ENCODE measurements at regions not wholly inside any gene's neighbourhood (a gene's known extent, or its start where the extent isn't known, plus 50 kb on each side); places are given as distances from the start of the nearest gene placed in this dataset.

DNA sequence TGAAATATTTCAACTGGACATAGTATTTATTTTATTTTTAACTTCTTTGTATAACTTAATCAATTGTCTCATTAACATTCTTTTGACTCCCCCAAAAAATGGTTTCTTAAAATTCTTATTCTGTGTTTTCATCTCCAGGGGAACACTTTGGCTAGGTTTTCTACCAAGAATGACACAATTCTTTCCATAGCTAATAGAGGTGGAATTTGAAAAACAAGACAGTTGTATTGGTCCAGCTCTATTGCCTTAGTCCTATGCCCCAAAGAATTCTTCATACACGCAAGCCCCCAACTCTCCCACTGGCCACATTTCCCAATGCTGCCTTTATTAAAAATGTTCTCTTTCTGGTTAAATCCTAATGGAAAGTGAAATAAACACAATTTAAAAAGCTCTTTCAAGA, 104.7 kb upstream of the PKDCC start:
- no peak for DNase-seq

DNA sequence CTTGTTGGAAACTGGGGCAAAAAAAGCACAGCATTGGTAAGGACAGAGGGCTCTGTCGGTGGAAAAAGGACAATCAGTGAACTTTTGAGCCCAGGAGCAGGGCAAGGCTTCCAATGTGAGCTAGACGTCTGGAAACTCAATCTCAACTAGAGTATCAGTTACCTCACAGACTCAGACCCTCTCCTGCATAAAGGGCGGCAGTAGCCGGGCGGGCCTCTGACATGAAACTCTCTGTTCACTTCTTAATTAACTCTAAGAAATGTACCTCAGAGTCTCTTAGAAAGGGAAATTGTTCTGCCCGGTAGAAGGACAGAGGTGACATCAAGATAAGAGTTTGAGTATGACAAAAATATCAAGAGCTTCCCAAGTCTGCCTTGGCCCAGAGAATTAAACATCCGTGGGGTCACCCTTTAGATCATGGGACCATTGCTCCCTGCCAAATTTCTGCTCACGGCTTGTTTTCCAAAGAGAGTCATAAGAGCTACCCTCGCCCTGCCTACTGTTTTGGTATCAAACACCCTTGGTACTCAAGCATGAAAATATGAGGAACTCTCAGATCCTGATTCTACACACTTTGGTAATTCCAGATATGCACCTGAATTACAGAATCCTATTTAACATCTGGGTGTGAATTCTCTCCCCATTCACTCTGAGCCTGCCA, 103.5 kb upstream of the PKDCC start:
- DNase-seq, result no peak

GRCh38 chr2:41947701-41948396, 100.0 kb upstream of the PKDCC start:
- no peak for DNase-seq

DNA sequence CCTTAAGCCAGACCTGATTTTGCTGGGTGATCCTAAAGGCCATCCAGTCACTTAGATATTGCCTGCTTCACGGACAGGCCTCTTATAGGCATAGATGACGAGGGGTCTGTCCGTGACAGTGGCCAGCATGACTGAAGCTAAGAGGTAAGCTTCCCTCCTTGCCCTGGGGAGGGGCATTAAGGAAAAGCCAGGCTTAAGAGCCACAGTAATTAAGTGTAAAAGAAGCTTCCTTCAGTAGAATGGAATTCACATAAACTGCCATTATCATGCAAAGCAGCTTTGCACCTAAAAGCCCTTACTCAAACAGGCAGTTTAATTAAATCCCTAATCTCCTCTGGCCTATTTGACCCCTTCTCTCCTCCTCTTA, 99.4 kb upstream of the PKDCC start:
- no peak for DNase-seq

DNA sequence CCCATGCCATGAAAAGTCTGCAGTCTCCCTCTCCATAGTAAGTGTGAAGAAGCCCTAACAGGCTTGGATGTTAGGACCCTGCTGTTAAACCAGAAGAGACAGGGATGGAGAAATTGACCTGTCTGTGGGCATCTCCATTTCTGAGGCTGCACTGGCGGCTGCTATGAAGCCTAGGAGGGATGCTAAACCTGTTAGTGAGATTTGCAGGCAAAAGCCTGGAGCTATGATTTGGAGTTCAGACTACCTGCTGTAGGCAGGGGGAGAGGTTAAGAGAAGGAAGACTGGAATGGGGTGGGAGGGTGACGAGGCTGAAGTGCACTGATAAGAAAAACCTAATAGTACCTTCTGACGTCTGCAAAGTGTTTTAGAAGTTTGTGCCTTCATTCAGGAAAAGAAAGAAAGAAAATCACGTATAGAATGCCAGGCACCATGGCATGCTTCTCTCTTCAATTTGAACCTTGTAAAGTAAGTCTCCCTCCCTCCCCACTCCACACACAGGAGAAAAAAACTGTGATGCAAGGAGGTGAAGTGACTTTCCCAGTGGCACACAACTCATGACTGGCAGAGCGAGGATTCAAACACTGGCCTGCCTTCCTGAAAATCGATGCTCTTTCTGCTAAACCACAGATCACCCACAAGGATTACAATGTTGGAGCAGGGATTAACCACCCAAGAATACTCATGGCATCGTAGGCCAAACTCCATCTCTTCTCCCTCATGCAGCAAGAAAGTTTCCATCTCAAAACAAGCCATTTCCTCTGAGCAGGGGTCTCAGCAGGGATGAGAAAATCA, 98.5 kb upstream of the PKDCC start:
- no peak for DNase-seq

DNA sequence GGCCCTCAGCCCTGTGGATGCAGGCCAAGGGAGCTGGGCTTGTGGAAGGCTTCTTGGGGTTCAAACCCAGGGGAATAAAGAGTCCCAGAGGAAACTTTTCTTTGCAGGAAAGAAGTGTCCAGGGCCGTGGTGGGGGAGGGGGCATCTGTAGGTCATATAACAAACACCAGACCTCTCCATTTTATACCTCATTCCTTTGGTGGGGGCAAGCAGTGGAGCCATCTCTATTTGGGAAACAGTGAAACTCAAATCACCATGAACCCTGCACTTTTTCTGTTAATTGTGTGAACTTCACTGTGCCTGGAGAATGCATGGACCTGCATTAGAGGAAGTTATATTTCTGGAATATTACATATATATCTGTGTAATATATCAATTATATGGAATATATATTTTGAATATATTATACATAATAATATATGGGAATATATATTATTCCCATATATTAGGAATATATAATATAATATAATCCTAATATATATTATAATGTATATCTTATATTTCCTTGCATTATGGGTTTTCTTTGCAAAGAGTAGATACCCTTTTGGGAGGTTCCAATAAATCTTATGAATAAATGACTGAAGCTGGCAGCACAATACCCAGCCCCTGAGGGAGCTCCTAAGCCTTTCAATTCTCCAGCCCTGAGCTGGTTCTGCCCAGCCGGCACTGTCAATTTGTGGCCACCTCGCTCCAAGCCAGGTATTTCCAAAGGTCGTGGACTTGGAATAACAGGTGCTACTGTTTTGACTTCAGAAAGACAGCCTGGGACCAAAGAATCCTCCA, 97.7 kb upstream of the PKDCC start:
- DNase-seq, result no peak

DNA sequence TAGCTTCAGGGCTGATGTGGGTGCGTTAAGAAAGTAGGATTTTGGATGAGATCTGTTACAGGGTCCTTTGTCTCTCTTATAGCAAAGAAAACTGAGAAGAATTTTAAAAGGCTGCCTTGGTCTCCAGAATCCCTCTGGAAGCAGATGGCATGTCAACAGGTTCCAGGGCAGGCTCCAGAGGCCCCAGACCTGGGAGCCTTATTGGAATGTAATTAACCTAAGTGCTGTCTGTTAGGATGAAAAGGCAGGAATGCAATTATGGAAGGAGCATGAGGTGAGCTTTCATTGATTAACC, 97.2 kb upstream of the PKDCC start:
- DNase-seq, result no peak

- DNase-seq, result no peak
Observed at GRCh38 chr2:41954304-41955291, 93.2 kb upstream of the PKDCC start.

GRCh38 chr2:41955316-41956043, 92.3 kb upstream of the PKDCC start:
- DNase-seq, result no peak

DNA sequence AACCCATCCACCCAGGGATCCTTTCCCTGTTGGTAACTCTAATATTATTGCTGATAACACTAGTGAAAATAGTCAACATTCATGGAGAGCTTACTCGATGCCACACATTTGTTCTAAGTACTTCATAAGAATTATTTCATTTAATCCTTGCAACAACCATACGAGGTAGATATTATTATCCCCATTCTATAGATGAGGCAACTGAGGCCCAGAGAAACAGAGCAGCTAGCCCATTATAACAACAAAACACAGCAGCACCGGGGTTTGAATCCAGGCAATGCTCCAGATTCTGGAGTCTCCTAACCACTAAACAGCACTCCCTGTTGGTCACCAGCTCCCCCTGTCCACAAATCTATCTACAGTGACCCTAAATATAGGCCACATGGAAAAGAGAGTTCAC, 90.4 kb upstream of the PKDCC start:
- no peak for DNase-seq

DNA sequence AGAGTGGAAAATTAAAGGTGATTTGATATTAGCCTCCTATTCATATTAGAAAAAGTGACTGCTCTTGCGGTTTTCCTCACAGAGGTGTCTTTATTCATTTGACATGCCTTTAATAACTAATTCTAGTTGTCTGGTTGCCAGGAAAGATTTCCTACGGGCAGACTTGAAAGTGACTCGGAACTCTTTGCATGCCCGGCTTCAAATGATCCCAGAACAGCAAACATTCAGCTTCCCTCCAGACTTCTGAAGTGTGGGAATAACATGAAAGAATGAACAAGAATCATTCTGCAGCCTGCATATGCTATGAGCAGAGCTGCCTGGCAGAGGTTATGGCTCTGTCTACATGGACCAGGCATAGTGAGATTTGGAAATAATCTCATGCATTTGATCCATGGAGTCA, 89.6 kb upstream of the PKDCC start:
- no peak for DNase-seq

DNA sequence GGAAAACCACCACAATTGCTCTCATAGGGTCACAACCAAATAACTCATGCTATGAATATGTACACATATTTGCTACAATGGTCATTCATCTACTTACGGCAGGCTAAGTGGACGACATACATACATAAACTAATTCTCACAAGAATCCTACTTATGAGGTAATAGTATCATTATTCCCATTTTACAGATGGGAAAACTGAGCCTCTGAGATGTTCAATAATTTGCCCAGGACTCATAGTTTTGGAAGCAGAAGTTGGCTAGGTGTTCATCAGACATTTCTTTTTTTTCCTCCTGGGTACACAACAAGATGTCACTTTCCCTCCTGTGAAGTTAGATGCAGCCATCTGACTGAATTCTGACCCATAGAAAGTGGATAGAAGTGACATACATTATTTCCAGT, 89.0 kb upstream of the PKDCC start:
- no peak for DNase-seq

GRCh38 chr2:41959760-41960159, 88.1 kb upstream of the PKDCC start:
- DNase-seq, result no peak

- DNase-seq, result no peak
Observed at GRCh38 chr2:41962922-41963622, 84.7 kb upstream of the PKDCC start.

- no peak for DNase-seq
Observed at GRCh38 chr2:41963661-41964525, 83.9 kb upstream of the PKDCC start.

GRCh38 chr2:41965173-41965908, 82.5 kb upstream of the PKDCC start:
- DNase-seq, result no peak

DNA sequence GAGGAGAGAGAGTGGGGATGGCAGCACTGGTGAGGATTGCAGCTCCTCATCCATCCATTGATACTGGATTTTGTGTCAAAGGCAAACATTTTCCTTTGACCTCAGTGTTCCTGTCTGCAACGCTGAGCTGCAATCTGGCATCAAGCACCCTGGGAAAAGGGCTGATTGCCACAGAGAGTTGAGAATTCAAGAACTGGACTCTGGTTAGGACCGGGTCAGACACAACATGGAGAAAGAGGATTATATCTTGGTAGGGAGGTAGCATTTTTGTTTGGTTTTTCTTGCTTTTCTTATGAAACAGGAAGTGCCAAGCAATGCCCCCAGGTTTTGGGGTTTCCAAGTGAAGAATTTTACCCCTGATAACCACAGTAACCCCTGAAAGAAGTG, 81.9 kb upstream of the PKDCC start:
- DNase-seq, result no peak

GRCh38 chr2:41966431-41966893, 81.4 kb upstream of the PKDCC start:
- no peak for DNase-seq

DNA sequence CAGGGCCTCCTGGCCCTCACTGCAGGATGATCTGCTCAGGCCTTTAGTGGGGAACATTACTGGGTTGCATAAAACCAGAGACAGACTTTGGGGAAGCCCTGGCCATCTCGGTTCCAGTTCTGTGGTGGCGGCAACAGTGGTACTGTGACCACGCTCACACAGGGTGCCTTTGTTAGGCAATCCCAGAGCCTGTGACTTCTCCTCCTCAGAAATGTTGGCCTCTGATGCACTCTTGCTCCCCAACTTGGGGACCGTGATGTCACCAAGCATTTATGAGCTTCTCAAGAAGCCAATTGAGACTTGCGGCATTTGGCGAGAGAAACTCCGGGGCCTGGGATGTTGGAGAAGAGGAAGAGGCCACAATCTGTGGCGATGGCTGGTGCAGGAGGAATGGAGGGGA, 80.9 kb upstream of the PKDCC start:
- DNase-seq, result no peak
